AML-193 (cell line): ENCODE measurements at regions not wholly inside any gene's neighbourhood (a gene's known extent, or its start where the extent isn't known, plus 50 kb on each side); places are given as distances from the start of the nearest gene placed in this dataset.

ENCODE experiments used
- DNase-seq, 2 experiments: peaks; one replicate each; lab custom pipeline; 2025; lab: John Stamatoyannopoulos, UW

DNA sequence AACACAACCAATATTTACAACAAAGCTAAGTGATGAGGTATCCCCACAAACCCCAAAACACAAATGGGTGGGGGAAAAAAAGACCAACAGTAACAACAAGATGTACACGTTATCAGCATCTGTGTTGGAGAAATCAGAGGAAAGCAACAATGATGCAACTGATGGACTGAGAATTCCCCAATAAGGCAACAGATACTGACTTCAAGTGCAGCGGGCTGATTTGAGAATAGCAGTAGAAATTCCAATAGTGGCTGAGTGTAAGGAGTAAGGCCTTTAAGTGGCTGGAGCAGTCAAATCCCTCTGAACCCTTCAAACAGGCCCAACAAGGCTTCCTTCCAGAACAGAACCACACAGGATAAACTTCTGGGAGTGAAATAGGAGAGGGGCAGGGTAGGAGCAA lies 97.6 kb downstream of the TM2D1 start:
- DNase-seq: no peak

DNA sequence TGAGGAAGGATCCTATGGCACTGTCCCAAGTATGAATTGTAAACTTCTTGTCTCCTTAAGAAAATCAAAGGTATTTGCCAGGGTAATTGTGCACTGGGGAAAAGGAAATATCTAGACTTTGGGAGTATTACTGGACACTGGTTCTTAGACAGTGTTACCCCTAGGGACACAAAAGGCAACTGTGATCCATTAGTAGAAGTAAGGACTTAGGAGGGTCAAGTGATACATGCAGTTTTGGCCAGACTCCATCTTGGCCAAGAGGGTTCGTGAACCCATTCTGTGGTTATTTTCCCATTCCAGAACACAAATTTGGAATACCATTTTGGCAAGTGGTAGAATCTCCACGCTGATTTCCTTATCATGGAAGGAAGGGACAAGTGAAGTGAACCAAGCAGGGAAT lies 98.1 kb downstream of the TM2D1 start:
- no peak for DNase-seq

DNA sequence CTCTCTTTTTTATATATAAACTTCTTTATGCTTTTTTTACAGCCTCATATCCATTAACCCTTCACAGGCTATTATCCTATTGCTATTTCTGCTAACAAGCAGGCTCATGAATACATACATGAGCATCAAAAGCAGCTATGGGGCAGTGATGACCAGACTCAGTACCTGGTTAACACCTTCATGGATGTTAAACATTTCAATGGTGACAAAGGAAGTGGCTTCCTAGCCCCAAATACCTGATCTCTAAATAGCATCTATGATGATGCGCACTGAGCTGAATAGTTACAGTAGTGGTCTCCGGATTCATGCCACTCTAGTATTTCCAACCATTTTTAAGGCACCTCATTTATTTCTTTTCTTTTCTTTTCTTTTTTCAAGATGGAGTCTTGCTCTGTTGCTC lies 101.1 kb downstream of the TM2D1 start:
- no peak for DNase-seq

DNA sequence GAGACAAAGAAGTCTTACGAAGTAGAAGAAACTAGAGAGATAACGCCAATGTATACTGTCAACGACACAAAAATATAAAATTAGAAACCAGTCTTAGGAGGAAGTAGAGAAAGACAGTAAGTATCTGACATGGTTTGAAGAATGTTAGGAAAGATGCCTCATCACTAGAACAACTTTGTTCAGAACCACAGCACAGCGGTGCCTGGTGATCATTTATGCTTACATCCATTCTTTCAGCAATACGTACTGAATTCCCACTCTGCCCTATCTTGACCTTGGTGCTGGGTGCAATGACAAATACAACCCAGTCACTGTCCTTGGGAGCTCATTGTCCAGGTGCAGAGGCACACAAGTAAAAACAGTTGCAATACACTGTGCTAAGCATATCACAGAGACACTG lies 104.4 kb downstream of the TM2D1 start:
- DNase-seq: no peak

DNA sequence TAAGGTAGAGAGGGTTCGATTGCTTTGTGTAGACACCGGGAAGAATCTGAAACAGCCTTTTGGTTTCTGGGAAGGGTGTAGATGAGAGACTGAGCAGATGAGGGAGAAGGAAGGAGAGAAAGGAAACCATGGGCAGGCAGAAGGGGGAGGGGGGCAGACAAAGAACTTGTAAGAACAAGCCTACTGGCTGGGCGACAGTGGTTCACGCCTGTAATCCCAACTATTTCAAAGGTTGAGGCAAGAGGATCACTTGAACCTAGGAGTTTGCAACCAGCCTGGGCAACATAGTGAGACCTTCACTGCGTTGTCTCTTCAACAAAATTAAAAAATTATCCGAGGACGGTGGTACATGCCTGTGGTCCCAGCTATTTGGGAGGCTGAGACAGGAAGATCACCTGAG lies 106.2 kb downstream of the TM2D1 start:
- no peak for DNase-seq

DNA sequence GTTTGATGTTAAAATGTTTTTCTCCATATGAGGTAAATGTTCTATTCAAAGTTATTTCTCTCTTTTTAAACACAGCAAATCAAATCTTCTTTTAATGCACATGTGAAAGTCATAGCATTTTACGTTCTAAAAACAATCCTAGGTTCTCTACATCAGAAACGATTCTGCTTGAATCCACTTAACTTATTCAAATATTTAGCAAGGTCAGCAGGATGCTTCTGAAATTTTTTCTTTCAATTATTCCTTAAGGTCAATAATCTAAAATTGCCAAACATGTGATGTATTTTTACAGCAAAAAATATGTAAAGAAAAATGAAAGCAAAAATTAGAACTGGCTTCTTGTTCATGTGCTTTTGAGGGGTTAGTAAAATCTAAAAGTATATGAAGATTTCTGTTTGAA lies 106.7 kb downstream of the TM2D1 start:
- DNase-seq: no peak

DNA sequence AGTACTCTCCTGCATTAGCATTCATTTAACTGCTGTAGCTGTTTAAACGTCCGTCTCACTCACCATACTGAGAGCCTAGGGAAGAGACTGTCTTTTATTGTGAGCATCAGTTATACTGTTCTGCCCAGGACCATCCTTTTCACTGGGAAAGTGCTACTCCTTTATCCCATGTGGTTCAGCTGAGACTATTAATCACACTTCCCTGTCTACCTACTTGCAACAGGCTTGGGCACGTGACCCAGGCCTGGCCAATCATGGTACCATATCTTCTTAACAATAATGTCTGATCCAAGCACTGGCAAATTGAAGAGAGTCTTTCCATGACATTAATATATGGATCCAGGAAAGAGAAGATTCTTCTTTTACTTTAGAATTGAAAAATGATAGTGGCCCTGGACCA lies 108.1 kb downstream of the TM2D1 start:
- no peak for DNase-seq

DNA sequence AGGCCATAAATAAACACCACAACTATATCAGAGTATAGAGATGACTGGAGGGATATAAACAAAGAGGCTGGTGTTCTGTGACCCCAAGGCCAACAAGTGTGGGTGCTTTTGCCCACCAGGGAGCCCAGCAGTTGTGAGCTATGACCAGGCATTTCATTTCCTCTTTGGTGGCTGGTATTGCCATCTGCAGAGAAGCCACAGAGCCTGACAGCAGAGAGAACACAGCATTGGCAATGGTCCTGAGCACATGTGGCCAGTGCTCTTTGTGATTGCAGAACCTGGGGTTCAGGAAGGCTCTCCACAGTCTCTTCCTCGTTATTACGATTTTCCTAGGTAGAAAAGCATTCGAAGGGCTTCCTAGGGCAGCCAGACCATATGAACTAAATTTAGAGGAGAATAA lies 112.3 kb downstream of the TM2D1 start:
- DNase-seq: peak; percentile 73 to 80

DNA sequence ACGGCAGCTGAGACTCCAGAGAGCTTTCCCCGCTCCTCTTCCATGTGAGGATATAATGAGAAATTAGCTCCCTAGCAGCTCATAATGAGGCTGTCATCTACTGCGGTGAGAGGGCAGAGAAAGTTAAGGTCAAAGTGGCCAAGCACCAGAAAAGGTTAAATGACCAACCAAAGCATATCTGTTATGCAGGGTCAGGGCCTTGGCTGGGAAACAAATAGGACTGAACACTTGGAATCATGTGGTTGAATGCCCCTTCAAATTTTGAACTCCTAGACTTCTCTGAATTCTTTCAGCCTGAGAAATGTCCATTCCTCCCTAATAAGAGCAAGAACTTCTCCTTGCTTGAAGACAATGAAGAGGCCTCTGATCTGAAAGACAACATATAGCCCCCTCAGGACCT lies 115.9 kb downstream of the TM2D1 start:
- DNase-seq: no peak

DNA sequence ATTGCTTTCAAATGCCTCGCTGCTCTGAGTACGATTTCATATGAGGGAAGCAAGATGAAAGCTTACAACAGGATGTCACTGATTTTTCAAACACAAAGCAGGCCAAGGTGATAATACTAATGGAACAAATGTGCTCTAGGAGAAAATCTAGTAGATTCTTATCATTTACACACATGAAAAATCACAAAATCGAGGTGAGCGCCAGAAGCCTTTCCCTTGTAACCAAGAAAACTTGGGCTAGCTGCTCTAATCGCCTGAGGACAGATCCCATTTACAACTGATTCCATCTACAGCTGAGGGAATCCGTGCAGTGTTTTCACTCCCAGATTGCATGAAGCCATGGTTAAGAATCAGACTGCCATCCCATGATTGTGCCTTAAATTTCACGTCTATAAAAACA lies 117.5 kb downstream of the TM2D1 start:
- no peak for DNase-seq

DNA sequence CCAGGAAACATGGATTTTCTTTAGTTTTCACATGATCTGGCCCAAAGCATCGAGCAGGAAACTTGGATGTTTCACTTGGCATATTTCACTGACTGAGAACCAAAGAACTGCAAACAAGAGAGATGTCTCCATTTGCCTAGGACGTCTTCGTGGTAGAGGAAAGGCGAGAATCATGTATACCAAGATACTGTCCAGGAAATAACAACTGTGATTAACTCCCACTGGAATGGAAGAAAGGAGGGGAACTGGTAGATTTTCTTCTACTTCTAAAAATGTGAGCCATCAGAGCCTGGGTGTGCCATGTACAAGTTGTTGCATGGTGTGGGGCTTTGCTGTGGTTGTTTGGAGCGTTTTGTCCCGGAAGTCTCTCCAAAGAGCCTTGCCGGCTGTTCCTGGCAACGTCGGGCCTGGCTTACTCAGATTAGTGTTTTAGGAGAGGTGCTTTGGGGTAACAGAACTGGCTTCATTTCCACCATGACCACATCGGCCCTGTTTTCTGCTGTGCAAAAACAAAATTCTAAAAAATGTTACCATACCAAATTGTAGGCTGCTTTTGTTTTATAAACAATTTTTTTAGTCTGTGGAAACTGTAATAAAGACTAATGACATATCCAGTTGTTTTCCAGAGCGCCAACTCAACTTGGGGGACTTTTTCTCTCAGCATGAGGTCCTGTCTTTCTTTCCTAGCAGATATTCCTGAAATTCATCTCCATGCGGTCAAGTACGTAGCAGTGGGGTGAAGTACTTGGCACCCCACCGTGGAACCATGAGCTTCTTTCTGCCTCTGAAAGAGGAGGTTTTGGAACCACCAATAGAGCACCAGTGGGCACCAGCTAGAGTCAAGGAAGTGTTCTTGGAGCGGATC lies 118.3 kb downstream of the TM2D1 start:
- no peak for DNase-seq

DNA sequence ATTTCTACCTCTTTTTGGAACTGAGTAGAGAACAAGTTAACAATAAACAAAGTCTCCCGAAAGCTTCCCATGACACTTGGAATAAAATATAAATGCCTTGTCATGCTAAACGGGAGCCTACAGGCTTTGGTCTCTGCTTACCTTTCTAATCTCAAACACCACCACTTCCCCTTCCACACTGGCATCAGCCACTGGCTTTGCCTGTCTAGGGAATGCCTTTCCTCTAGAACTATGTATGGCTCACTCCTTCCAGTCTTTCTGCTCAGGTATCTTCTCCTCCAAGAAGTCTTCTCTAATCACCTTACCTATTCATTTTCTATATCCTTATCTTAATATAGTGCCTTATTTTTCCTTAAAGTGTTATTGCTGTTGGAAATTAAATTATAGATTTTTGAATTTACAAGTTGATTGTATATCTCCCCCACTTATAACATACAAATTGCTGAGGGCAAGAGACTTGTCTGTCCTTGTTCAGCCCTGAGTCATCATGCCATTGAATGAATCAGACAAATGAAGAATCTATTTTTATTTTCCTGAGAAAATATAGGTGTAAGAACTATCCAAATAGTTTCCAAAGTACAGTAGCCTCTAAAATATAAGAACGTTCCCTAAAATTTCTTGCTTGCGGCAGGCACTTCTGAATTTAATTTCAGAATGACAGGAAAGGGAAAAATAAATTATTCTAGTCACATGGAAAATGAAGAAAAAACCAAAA lies 119.2 kb downstream of the TM2D1 start:
- no peak for DNase-seq

DNA sequence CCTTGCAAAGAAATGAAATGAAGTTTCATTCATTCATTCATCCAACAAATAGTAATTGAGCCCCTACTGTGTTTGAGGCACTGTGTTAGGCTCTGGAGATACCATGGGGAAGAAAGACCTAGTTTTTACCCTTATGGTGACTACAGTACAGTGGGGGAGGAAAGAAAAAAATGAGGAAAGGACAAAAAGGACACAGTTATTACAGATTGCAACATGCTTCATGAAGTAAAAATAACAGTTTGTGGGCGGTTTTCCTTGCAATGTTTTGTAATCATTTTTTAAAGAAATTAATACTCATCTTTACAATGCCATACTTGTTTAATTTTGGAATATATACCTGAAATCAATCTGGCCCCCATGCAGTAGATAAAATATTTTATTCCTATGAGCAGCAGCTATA lies 120.3 kb downstream of the TM2D1 start:
- DNase-seq: peak; percentile 62 to 65

DNA sequence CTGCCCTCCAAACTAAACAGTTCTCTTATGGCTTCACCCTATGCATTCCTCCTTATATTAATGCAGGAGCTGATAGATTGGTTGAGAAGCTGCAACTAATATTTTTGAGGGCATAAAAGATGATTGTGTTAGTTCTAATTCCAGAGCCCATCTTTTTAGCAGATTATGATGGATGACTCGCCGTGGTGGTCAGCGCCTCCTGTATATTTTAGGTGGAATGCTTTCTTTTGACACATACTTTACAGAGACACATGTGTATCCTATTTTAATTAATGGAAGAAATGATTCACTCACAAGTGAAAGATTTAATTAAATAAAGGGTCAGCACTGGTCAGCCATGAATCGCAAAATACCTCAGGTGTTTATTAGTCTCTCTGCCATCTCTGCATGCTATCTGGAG lies 120.7 kb downstream of the TM2D1 start:
- no peak for DNase-seq

DNA sequence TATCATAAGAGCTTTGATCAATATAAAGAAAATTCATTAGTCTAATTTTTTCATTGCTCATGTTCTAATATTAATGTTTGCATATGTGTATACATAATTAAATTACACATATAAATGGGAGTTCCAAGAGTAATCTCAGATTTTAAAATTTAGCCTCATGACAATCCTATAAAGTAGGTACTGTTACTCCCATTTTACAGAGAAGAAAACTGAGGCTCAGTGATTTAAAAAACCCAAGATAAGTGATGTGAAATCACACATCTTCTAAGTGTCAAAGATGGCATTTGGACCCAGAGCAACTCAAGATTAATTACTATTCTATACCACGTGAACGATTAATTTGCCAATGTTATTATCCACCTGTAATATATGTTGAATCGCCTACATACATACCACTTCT lies 122.3 kb downstream of the TM2D1 start:
- no peak for DNase-seq

DNA sequence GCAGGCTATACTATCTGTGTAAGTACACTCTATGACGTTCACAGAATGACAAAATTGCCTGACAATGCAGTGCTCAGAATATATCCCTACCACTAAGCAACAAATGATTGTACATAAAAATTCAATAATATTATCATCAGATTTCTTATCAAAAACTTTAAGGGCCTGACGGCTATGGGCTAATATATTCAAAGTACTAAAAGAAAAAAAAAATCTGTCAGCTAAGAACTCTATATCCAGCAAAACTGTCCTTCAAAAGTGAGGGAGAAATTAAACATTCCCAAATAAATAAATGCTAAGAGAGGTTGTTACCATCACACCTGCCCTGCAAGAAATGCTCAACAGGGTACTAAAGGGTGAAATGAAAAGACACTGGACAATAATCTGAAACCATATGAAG lies 127.3 kb downstream of the TM2D1 start:
- DNase-seq: no peak

DNA sequence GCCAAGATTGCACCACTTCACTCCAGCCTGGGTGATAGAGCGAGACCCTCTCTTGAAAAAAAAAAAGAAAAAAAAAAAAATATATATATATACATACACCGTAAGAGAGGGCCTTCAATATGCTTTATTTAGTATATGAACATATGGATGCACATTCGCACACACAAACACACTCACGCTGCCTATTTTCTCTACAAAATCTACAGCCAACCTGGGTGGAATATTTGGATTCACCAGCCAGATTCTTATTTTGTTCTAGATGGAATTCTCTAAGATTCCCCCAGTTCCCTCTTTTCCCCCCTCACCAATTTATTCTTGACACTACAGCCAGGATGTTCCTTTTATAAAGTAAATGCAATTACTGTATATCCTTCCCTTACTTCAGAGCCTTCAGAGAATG lies 131.6 kb downstream of the TM2D1 start:
- no peak for DNase-seq

DNA sequence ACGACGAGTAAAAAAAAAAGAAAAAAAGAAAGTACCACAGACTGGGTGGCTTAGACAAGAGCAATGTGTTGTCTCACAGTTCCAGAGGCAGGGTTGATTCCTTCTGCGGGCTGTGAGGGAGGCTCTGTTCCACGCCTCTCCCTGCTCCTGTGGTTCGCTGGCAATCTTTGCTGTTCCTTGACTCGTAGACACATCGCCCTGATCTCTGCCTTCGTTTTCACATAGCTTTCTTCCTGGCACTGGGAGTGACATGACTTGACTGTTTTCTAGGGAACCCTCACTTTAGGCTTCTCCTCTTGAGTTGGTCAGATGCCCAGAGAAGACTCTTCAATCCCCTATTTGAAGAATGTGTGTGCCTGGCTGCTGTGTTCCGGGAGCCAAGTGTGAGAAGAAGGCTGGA lies 133.6 kb downstream of the TM2D1 start:
- no peak for DNase-seq

DNA sequence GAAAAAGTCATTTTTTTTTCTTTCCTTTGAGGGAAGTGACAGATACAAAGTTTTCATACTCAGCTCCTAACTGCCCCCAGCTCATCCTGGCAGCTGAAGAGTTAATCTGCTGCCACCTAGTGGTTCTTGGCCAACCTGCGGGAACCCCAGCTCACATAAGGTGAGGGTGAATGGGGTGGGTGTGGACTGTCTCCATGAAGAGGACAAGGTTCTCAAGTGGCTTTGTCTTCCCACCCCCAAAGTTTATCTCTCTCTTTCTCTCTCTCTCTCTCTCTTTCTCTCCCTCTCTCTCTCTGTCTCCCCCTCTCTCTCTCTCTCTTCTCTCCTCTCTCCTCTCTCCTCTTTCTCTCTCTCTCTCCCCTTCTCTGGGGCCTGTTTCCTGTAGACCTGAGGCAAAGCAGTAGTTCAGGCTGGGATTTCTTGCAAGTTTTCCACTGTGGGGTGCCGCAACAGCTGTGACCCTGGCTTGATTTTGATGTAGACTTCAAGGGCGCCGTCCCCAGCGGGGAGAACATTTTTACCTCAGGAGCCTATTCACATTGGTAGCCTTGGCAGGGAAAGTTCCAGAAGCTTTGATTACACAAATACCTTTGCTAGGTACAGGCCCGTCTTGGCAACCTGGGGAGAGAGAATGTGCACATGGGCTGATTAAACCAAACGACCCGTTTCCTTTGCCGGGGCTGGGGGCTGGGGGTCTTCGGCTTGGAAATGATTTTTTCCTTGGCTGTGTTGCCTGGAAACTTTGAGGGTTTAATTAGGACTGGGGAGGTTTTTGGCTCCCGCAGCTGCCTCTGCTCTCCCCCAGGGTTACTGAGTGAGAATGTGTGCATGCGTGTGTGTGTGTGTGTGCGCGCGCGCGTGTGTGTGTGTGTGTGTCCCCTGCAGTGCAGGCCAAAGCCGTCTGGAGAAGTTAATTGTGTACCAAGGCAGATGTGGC lies 135.9 kb downstream of the TM2D1 start:
- DNase-seq: peak; percentile 28 to 39

DNA sequence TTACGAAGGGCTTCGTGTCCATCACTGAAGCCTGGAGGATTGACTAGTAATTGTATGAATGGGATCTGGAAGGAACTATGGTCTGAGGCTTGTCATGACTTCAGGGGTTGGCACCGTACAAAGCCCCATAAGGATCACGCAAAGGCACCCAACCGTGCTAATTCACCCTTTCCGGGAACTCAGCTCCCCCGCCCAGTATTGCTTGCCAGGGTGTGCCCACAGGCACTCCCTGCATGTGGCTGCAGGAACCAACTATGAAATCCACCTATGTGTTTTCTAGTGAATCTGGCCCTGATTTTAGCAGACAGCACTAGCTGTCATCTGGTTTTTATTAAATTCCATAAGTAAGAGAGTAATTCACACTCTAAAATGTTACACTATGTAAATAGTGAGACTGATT lies 139.2 kb downstream of the TM2D1 start:
- DNase-seq: no peak

DNA sequence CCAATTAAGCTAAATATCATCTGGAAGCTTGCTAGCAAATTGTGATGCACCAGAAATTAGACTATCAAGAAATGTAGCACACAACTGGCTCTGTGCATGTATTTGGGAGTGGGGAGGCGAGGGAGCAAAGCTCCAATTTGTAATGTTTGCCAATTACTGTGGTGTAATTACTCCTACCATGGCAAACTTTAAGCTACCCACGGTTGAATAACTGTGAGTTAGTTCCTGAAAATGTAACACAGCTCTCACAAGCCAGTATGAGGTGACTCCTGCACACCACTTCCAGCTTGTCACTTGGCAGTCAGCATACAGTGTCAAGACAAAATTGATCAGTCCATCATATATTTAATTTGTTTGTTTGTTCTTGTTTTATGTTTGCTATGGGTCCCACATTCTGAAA lies 141.2 kb downstream of the TM2D1 start:
- peak; percentile 7 to 13 for DNase-seq

DNA sequence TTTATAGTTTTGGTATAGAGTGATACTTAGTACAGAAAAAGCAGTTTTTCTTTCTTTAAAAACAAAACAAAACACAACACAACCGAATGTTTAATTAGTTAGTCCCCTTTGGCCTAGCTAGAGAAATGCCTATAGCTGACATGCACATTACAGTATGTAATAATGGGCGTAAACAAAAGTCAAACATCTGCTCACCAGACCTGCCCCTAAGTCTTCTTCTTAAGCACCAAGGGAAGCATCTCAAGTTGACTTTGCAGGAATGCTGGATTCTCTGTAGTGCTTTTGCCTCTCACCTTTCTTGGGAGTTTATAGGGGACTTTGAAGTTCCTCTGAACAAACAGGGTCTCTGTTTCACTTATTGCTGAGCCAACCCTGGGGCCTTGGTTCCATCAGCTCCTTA lies 143.7 kb downstream of the TM2D1 start:
- no peak for DNase-seq

DNA sequence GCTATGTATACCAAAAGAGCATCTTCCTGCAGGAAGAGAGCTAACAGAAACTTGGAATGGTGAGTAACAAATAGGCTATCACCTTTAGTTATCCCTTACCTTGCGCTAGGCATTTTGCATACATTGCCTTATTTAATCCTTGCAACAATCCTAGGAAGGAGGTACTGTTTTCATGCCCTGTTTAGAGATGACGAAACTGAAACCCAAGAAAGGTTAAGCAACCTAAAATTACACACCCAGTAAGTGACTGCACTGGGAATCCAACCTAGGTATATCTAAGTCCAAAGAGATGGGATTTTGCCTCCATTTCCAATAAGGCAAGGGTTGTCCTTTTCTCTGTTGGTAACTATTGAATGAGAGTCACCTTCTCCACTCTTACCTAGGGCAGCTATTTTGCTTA lies 144.5 kb downstream of the TM2D1 start:
- no peak for DNase-seq
